Cardiac fibroblast (primary cell): ENCODE measurements at regions not wholly inside any gene's neighbourhood (a gene's known extent, or its start where the extent isn't known, plus 50 kb on each side); places are given as distances from the start of the nearest gene placed in this dataset.

Source experiments
- DNase-seq, 2 donors: peaks; one replicate each; pipeline versions ENCODE4 v3.0.0 to v3.0.0-alpha.2; 2010; ENCODE audit warnings: low read depth in 2 of 2
- H3K4me3 ChIP-seq, 2 donors: replicated peaks in 1 of 2; 1 replicate in 1 of 2; 2 replicates in 1 of 2; pipeline ENCODE4 v1.5.1; 2011; ENCODE audit warnings: low read depth in 2 of 2, low read length in 2 of 2, mild to moderate bottlenecking in 2 of 2, moderate library complexity in 1 of 2
- TF ChIP-seq, protein P1 (sequence below): IDR thresholded peaks from one replicate; pipeline ENCODE4 v1.5.1; 2011; ENCODE audit warnings: low read depth, mild to moderate bottlenecking, low read length, inconsistent platforms

DNA sequence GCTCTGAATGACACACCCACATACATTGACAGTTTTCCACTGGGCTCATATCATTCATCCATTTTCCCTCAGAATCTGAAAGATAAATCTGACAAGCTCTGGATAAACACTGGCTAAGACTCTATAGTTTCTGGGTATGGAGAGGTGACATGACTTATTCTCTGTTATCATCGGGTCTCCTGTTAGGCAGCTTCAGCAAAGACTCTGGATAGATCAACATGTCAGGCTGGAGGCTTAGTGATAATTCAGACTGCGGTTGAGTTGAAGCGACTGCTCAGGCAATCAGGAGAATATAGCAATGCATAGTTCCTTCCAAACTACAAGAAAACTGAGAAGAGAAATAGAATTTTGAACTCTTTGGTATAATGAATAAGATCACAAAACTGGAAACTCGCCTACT, 394.6 kb downstream of the CBLN4 start:
- no peak for DNase-seq
- H3K4me3 ChIP-seq = no peak overlapping the region
- TF ChIP-seq, protein P1, sequence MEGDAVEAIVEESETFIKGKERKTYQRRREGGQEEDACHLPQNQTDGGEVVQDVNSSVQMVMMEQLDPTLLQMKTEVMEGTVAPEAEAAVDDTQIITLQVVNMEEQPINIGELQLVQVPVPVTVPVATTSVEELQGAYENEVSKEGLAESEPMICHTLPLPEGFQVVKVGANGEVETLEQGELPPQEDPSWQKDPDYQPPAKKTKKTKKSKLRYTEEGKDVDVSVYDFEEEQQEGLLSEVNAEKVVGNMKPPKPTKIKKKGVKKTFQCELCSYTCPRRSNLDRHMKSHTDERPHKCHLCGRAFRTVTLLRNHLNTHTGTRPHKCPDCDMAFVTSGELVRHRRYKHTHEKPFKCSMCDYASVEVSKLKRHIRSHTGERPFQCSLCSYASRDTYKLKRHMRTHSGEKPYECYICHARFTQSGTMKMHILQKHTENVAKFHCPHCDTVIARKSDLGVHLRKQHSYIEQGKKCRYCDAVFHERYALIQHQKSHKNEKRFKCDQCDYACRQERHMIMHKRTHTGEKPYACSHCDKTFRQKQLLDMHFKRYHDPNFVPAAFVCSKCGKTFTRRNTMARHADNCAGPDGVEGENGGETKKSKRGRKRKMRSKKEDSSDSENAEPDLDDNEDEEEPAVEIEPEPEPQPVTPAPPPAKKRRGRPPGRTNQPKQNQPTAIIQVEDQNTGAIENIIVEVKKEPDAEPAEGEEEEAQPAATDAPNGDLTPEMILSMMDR = no peak

DNA sequence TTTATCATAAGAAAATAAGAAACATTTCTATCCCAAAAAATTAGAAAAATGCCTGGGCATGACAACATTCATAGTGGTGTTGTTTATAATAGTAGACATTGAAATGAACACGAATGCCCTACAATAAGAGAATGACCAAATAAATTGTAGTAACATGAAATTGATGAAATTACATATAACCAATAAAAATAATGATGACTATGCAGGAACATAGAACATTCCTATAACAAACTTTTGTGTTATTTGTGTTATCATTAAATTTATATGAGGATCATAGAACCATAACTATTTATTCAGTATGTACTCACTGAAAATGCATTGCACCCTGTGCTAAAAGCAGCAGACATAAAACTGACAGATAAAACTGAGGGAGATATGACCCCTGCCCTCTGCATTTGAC, 399.7 kb downstream of the CBLN4 start:
- TF ChIP-seq, protein P1 = no peak
- no peak overlapping the region for H3K4me3 ChIP-seq
- DNase-seq = no peak

DNA sequence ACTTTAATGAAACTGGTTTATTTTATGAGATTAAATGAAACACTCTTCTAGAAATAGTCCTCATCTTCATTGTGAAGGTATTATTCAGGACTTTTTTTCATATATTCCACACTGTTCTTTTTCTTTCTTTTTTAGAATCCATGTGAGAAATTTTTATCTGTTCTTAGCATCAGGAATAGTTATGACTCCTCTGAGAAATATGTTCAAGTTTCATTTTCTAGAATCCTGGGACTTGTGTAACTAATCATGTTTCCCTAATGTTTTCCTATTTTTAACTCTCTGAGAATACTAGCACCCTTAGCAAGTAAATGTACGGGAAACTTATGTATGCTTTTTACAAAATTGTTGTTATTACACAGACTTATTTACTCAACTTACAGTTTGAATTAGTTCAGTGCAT, 407.8 kb downstream of the CBLN4 start:
- TF ChIP-seq, protein P1 = no peak
- H3K4me3 ChIP-seq = no peak overlapping the region
- DNase-seq = no peak

DNA sequence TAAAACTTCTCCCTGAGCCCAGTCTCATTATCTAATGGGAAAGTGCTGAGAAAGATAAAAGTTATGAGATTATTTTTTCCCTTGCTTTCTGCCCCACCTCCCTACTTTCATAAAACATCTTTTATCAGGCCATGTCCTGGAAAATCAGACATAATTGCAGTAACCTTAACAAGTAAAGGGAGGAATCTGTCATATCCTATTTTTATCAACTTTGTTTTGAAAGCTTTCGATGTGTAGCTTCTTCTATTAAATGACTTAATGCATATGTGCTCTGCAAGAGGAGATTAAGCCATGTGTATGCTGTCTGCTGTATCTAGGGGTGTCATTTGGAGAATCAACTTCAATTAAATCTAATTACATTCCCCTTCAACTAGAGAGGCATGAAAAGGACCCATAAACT, 408.9 kb downstream of the CBLN4 start:
- no peak overlapping the region for H3K4me3 ChIP-seq
- DNase-seq = no peak
- TF ChIP-seq, protein P1 = no peak

DNA sequence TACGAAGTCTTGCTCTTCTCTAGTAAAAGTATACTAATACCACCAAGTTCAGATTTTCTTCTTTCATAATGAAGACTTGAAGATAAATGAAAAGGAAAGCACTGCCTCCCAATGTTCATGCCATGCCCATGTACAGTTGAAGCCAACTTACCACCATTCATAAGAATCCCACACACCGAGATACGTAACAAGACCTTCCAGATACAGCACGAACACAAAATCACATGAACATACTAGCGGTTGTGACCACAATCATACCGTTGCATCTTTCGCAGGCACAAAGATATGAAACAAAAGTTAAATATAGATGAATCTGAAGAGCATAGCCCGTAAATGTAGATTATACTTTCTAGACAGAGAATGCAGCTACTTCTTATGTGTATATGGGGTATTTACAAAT, 412.5 kb downstream of the CBLN4 start:
- no peak overlapping the region for H3K4me3 ChIP-seq
- no peak for DNase-seq
- TF ChIP-seq, protein P1 = no peak

DNA sequence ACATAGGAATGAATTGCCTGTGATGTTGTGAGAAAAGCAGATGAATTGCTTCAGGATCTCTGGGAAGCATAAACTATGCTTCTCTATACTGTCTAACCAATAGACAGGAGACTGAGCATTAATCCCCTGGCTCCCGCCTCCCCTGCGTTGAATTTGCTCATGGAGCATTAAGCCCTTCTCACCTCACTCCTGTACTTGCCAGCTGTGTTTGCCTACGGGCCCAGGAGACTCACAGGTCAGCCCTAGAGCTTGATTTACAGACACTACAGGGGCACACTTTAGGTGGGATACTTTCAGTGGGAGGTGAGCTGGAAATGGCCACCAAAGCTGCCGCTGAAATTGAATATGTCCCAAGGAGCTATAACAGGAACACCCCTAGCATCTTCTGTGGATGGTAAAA, 418.7 kb downstream of the CBLN4 start:
- DNase-seq = no peak
- TF ChIP-seq, protein P1 = no peak
- H3K4me3 ChIP-seq = no peak overlapping the region

DNA sequence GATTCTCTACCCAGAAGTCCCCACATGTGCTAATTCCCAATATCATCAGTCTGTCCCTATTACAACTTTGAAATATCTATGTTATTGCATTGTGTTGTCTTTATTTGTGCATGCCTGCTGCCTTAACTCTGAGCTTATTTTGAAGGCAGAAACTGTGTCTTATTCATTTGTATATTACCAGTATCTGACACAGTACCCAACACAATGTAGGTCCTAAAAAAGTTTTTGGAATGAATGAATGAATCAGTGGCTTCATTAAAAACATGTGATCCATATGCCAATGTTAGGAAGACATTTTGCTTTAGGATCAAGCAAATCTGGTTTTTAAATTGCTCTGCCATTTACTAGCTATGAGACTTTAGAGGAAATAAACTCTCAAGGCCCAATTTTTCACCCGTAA, 420.4 kb downstream of the CBLN4 start:
- TF ChIP-seq, protein P1 = no peak
- DNase-seq = no peak
- H3K4me3 ChIP-seq = no peak overlapping the region
